Uterus (tissue), 3 donors: ENCODE measurements at regions not wholly inside any gene's neighbourhood (a gene's known extent, or its start where the extent isn't known, plus 50 kb on each side); places are given as distances from the start of the nearest gene placed in this dataset.

Experiments
- DNase-seq, 2 donors: peaks; one replicate each; pipeline ENCODE4 v3.0.0-alpha.2; 2019 to 2020
- H3K27ac ChIP-seq, 2 donors: fragments of 200-600 bp; sonication (generic); 1 replicate in 1 of 2; 2 replicates in 1 of 2; pipeline ENCODE4 v1.5.1; 2016 to 2018
- H3K27me3 ChIP-seq, 2 donors: fragments of 200-600 bp; sonication (generic); one replicate each; pipeline ENCODE4 v1.5.1; 2018 to 2019; ENCODE audit warnings: control low read depth in 1 of 2
- H3K36me3 ChIP-seq, 2 donors: fragments of 200-600 bp; sonication (generic); one replicate each; pipeline ENCODE4 v1.5.1; 2019; ENCODE audit warnings: control low read depth in 1 of 2
- H3K4me1 ChIP-seq, 2 donors: fragments of 200-600 bp; sonication (generic); one replicate each; pipeline ENCODE4 v1.5.1; 2018 to 2019; ENCODE audit warnings: control low read depth in 1 of 2
- H3K4me3 ChIP-seq, 2 donors: fragments of 200-600 bp; sonication (generic); 1 replicate in 1 of 2; 2 replicates in 1 of 2; pipeline ENCODE4 v1.5.1; 2018 to 2019; ENCODE audit warnings: mild to moderate bottlenecking in 1 of 2
- H3K9me3 ChIP-seq, 2 donors: fragments of 200-600 bp; sonication (generic); one replicate each; pipeline ENCODE4 v1.5.1; 2019; ENCODE audit warnings: control low read depth in 1 of 2
- POLR2A ChIP-seq, 2 donors: fragments of 450-650 bp; IDR thresholded peaks; one replicate each; pipeline ENCODE4 v1.6.1; 2016; ENCODE audit warnings: antibody characterized with exemption in 2 of 2, mild to moderate bottlenecking in 1 of 2, moderate library complexity in 1 of 2
- intact Hi-C: fragments of 100-400 bp; cut with DNase I; formaldehyde crosslinking; loops from one replicate; pipeline ENCODE4 v1.15.1; 2023; ENCODE audit warnings: low total_unique reads
- TF ChIP-seq, protein P1 (sequence below), 4 experiments: fragments of 200-600 bp in 2 of 4; fragments of 450-650 bp in 2 of 4; sonication (generic) in 2 of 4; IDR thresholded peaks; one replicate each; pipeline ENCODE4 v1.5.1; 2016 to 2019; ENCODE audit warnings: antibody characterized with exemption in 4 of 4, mild to moderate bottlenecking in 2 of 4, moderate library complexity in 1 of 4
- donor health status: DM: yes; HTN: yes; CAD: no.

DNA sequence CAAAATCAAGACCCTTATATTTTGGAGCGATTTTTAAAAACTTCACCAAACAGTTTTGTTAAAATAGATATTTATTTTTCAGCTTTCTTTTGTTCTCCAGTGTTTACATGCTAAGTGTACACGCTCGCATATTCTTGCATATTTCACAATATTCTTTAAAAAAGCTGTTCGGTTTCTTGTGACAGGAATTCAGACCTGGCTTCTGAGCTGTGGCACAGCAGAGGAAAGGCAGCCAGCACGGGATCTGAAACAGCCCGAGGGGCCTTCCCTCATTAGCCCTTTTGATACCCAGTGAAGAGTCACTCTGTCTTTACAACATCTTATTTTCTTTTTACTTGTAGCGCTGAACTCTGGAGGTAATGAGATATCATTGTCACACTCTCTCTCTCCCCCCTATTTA lies 234.0 kb downstream of the B3GLCT start:
- Histone ChIP-seq H3K27me3 (no peaks in the 10 kb centered on the region), H3K9me3 (no peaks in the 10 kb centered on the region), H3K4me1 (no peaks in the 10 kb centered on the region), H3K4me3 (no peak overlapping the region), H3K36me3 (no peaks in the 10 kb centered on the region), H3K27ac (no peak overlapping the region)
- no peak for TF ChIP-seq POLR2A (IDR thresholded peaks at IDR 0.05)
- TF ChIP-seq, protein P1, sequence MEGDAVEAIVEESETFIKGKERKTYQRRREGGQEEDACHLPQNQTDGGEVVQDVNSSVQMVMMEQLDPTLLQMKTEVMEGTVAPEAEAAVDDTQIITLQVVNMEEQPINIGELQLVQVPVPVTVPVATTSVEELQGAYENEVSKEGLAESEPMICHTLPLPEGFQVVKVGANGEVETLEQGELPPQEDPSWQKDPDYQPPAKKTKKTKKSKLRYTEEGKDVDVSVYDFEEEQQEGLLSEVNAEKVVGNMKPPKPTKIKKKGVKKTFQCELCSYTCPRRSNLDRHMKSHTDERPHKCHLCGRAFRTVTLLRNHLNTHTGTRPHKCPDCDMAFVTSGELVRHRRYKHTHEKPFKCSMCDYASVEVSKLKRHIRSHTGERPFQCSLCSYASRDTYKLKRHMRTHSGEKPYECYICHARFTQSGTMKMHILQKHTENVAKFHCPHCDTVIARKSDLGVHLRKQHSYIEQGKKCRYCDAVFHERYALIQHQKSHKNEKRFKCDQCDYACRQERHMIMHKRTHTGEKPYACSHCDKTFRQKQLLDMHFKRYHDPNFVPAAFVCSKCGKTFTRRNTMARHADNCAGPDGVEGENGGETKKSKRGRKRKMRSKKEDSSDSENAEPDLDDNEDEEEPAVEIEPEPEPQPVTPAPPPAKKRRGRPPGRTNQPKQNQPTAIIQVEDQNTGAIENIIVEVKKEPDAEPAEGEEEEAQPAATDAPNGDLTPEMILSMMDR (IDR thresholded peaks at IDR 0.05): no peak
- intact Hi-C loops: loop anchor here (10.0 kb wide), 1 partner anchor 311 kb away; no protein-coding TSS in a partner anchor
- DNase-seq: no peak

DNA sequence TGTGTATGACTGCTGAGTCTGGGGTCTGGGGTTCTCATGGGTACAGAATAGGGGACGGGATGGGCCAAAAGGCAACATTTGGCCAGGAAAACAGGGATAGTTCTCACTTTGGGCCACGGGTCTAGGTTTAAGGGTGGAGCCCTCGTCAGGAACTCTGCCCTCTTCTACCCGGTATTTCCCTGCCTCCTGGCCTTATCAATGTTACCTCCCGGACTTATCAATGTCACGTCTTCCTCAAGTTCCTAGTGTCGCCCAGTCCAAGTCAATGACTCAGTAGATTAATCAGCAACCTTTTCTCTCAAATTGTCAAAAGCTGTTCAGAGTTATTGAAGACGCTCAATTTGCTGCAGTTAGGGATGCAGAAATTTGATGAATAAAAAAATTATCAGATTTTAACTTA lies 234.8 kb downstream of the B3GLCT start:
- H3K27me3 ChIP-seq: no peaks in the 10 kb centered on the region
- no peak for TF ChIP-seq POLR2A (IDR thresholded peaks at IDR 0.05)
- TF ChIP-seq, protein P1 (IDR thresholded peaks at IDR 0.05): no peak
- intact Hi-C loops: loop anchor here (10.0 kb wide), 1 partner anchor 310 kb away; no protein-coding TSS in a partner anchor
- no peak overlapping the region for H3K4me3 ChIP-seq
- H3K9me3 ChIP-seq: no peaks in the 10 kb centered on the region
- H3K27ac ChIP-seq: no peak overlapping the region
- no peak for DNase-seq
- H3K4me1 ChIP-seq: peaks cover 0 to 4% of the 10 kb centered on the region in 2 donors
- H3K36me3 ChIP-seq: no peaks in the 10 kb centered on the region

DNA sequence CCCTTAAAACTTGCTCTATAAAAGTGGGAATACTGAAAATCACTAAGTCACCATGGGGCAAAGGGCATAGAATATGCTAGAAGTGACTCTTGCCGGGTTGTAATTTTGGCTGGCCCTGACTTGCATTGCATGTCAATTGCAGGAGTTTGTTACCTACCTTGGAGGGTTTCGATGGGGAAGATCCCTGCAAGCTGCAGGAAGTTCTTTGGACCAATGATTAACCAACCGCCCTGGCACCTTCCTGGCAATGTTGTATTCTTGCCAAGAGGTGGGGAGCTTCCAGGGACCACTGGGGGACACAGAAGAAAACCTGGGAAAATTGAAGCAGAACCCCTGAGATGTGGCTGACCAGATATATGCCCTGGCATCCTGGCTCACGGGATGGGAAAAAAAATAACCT lies 235.8 kb downstream of the B3GLCT start:
- DNase-seq: no peak
- H3K36me3 ChIP-seq: no peaks in the 10 kb centered on the region
- H3K27me3 ChIP-seq: no peaks in the 10 kb centered on the region
- H3K4me1 ChIP-seq: peaks cover 0 to 4% of the 10 kb centered on the region in 2 donors
- intact Hi-C loops: loop anchor here (10.0 kb wide), 1 partner anchor 309 kb away; no protein-coding TSS in a partner anchor
- no peak overlapping the region for H3K27ac ChIP-seq
- H3K4me3 ChIP-seq: no peak overlapping the region
- TF ChIP-seq POLR2A (IDR thresholded peaks at IDR 0.05): no peak
- TF ChIP-seq, protein P1 (IDR thresholded peaks at IDR 0.05): no peak
- no peaks in the 10 kb centered on the region for H3K9me3 ChIP-seq

DNA sequence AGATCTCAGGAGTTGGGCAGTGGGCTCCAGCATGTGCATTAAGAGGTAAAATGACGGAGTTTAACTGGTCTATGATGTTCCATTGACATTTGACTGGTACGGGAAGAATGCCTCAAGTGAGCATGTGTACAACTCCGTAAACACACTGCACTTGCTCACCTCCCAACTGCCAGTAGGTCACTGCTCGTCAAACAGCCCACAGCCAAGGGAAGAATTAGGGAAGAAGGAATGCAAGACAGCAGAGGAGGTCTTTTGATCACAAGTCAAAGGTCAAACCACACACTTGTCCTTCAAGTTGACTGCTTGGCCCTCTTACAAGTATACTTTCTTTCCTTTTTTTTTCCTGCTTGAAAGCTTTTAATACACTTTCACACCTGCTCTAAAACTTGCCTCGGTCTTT lies 236.7 kb downstream of the B3GLCT start:
- Histone ChIP-seq H3K27me3 (no peaks in the 10 kb centered on the region), H3K27ac (no peak overlapping the region), H3K4me1 (peaks cover 0 to 4% of the 10 kb centered on the region in 2 donors), H3K36me3 (no peaks in the 10 kb centered on the region), H3K4me3 (no peak overlapping the region), H3K9me3 (no peaks in the 10 kb centered on the region)
- no peak for DNase-seq
- no peak for TF ChIP-seq POLR2A (IDR thresholded peaks at IDR 0.05)
- TF ChIP-seq, protein P1 (IDR thresholded peaks at IDR 0.05): no peak
- intact Hi-C loops: loop anchor here (10.0 kb wide), 1 partner anchor 308 kb away; no protein-coding TSS in a partner anchor

DNA sequence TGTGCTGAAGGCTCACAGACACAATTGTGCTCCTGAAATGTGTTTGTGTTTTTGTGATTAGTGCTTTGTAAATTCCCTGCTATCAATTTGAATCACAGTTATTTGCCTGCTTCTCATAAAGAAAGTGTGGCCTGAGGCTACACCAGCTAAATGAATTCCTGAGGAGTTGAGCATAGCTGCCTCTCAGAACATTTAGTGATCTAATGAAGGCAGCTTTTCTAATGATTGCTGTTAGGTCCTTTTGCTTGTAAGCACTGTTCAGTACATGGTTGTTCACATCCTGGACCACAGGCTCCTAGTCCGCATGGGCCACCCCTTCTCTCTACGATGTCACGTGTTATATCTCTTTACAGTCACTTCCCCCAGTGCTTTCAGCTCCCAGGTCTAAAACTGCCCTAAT lies 238.2 kb downstream of the B3GLCT start:
- Histone ChIP-seq H3K27ac (no peak overlapping the region), H3K27me3 (no peaks in the 10 kb centered on the region), H3K36me3 (no peaks in the 10 kb centered on the region), H3K4me1 (peaks cover 4% of the 10 kb centered on the region in 2 donors), H3K4me3 (no peak overlapping the region), H3K9me3 (no peaks in the 10 kb centered on the region)
- intact Hi-C loops: loop anchor here (10.0 kb wide), 1 partner anchor 307 kb away; no protein-coding TSS in a partner anchor
- DNase-seq: no peak
- TF ChIP-seq, protein P1 (IDR thresholded peaks at IDR 0.05): no peak
- no peak for TF ChIP-seq POLR2A (IDR thresholded peaks at IDR 0.05)
